SK-N-SH (cell line): ENCODE measurements at regions not wholly inside any gene's neighbourhood (a gene's known extent, or its start where the extent isn't known, plus 50 kb on each side); places are given as distances from the start of the nearest gene placed in this dataset.
A peak's percentile ranks its signal among the peaks of the same experiment; 100 is the strongest.

ENCODE experiments used
- CTCF ChIA-PET: fragments of 300-600, 350-600 bp; formaldehyde crosslinking; extraction: SDS; loops from one replicate; lab custom pipeline; 2021; lab: Yijun Ruan, JAX
- POLR2A ChIA-PET: fragments of 350-600 bp; sonication (Branson Sonifier 250); formaldehyde crosslinking; extraction: SDS; loops from one replicate; lab custom pipeline; 2020; ENCODE audit warnings: antibody characterized with exemption, inconsistent platforms; lab: Yijun Ruan, JAX
- DNase-seq: peaks from one replicate; pipeline ENCODE4 v3.0.0; 2012
- H2AFZ ChIP-seq: fragments of 200-600 bp; sonication (generic); 2 replicates; pipeline ENCODE4 v1.8.1; 2016; ENCODE audit warnings: antibody characterized with exemption, mild to moderate bottlenecking, low read depth
- H3F3A ChIP-seq: fragments of 200-600 bp; sonication (generic); replicated peaks from 2 replicates; pipeline ENCODE3; 2016; ENCODE audit warnings: antibody characterized with exemption, mild to moderate bottlenecking; ENCODE audit not compliant: insufficient read depth
- H3K27ac ChIP-seq, 2 experiments: fragments of 200-500 bp in 1 of 2; fragments of 200-600 bp in 1 of 2; sonication (Bioruptor generic) in 1 of 2; sonication (generic), shearing (Covaris generic) in 1 of 2; 2 replicates each; pipeline versions ENCODE4 v1.5.1 to v1.6.1; 2014 to 2016; ENCODE audit warnings: low read depth in 2 of 2, inconsistent platforms in 1 of 2, low read length in 1 of 2, mild to moderate bottlenecking in 1 of 2, mixed read lengths in 1 of 2
- H3K27me3 ChIP-seq: fragments of 200-600 bp; sonication (generic), shearing (Covaris generic); 2 replicates; pipeline ENCODE4 v1.6.1; 2016; ENCODE audit warnings: mixed run types; ENCODE audit not compliant: insufficient read depth
- H3K36me3 ChIP-seq, 2 experiments: fragments of 200-500 bp in 1 of 2; fragments of 200-600 bp in 1 of 2; sonication (Bioruptor generic) in 1 of 2; sonication (generic) in 1 of 2; replicated peaks in 1 of 2; 2 replicates each; pipeline versions ENCODE3 to v1.5.1; 2014 to 2016; ENCODE audit warnings: low read length in 1 of 2, mild to moderate bottlenecking in 1 of 2; ENCODE audit not compliant: insufficient read depth in 2 of 2, control insufficient read depth in 1 of 2
- H3K4me1 ChIP-seq, 2 experiments: fragments of 200-500 bp in 1 of 2; fragments of 200-600 bp in 1 of 2; sonication (Bioruptor generic) in 1 of 2; sonication (generic), shearing (Covaris generic) in 1 of 2; 2 replicates each; pipeline versions ENCODE4 v1.5.1 to v1.6.1; 2014 to 2016; ENCODE audit warnings: low read depth in 1 of 2, low read length in 1 of 2, mixed run types in 1 of 2; ENCODE audit not compliant: insufficient read depth in 2 of 2, control insufficient read depth in 1 of 2
- H3K4me2 ChIP-seq: fragments of 200-600 bp; sonication (generic), shearing (Covaris generic); 2 replicates; pipeline ENCODE4 v1.6.1; 2017; ENCODE audit warnings: mixed run types
- H3K4me3 ChIP-seq, 2 experiments: fragments of 200-500 bp in 1 of 2; fragments of 200-600 bp in 1 of 2; sonication (Bioruptor generic) in 1 of 2; sonication (generic), shearing (Covaris generic) in 1 of 2; 2 replicates each; pipeline versions ENCODE4 v1.5.1 to v1.8.1; 2014 to 2016; ENCODE audit warnings: low read depth in 2 of 2, inconsistent platforms in 1 of 2, low read length in 1 of 2, mild to moderate bottlenecking in 1 of 2, mixed read lengths in 1 of 2, moderate library complexity in 1 of 2
- H3K79me2 ChIP-seq: fragments of 200-600 bp; sonication (generic); 2 replicates; pipeline ENCODE4 v1.8.1; 2017; ENCODE audit warnings: mild to moderate bottlenecking; ENCODE audit not compliant: insufficient read depth
- H3K9ac ChIP-seq: fragments of 200-600 bp; sonication (generic); 2 replicates; pipeline ENCODE4 v1.6.1; 2017; ENCODE audit warnings: mixed run types
- H3K9me2 ChIP-seq: fragments of 200-600 bp; sonication (generic); 2 replicates; pipeline ENCODE4 v1.6.1; 2017; ENCODE audit warnings: mixed run types
- H3K9me3 ChIP-seq: fragments of 200-600 bp; sonication (generic); 2 replicates; pipeline ENCODE4 v1.6.1; 2017; ENCODE audit warnings: mixed run types, mild to moderate bottlenecking, moderate library complexity
- H4K20me1 ChIP-seq: fragments of 200-600 bp; sonication (generic); 2 replicates; pipeline ENCODE4 v1.6.1; 2017; ENCODE audit warnings: mild to moderate bottlenecking, mixed run types; ENCODE audit not compliant: insufficient read depth
- CTCF ChIP-seq: fragments of 200-600 bp; sonication (generic); IDR thresholded peaks from 2 replicates; pipeline ENCODE4 v1.6.1; 2017; ENCODE audit warnings: antibody characterized with exemption, mild to moderate bottlenecking, moderate library complexity
- ELF1 ChIP-seq: IDR thresholded peaks from 2 replicates; pipeline ENCODE4 v1.4.0; 2012
- EP300 ChIP-seq, 2 experiments: IDR thresholded peaks; 2 replicates each; pipeline versions ENCODE4 v1.4.0 to v1.6.1; 2012; ENCODE audit warnings: borderline replicate concordance in 1 of 2, low read depth in 1 of 2, low read length in 1 of 2
- FOXJ3 ChIP-seq: sonication (generic); formaldehyde crosslinking; IDR thresholded peaks from 2 replicates; pipeline ENCODE4 v1.5.1; 2020; ENCODE audit warnings: mild to moderate bottlenecking, missing genetic modification reagents
- JUND ChIP-seq: IDR thresholded peaks from 2 replicates; pipeline ENCODE4 v1.4.0; 2012
- MEF2A ChIP-seq: IDR thresholded peaks from 2 replicates; pipeline ENCODE4 v1.4.0; 2012; ENCODE audit warnings: low read depth, borderline replicate concordance
- NFIC ChIP-seq: IDR thresholded peaks from 2 replicates; pipeline ENCODE4 v1.4.0; 2012; ENCODE audit warnings: borderline replicate concordance
- NRF1 ChIP-seq: IDR thresholded peaks from 2 replicates; pipeline ENCODE4 v1.6.1; 2012; ENCODE audit warnings: low read depth, mild to moderate bottlenecking, low read length
- PBX3 ChIP-seq: IDR thresholded peaks from 2 replicates; pipeline ENCODE4; 2012
- RAD21 ChIP-seq: IDR thresholded peaks from 2 replicates; pipeline ENCODE4 v1.6.1; 2012; ENCODE audit warnings: mild to moderate bottlenecking, low read length
- RCOR1 ChIP-seq: fragments of 150-350 bp; IDR thresholded peaks from 2 replicates; pipeline ENCODE4 v1.6.1; 2017; ENCODE audit warnings: antibody characterized with exemption, low read length
- REST ChIP-seq: IDR thresholded peaks from 2 replicates; pipeline ENCODE4 v1.6.1; 2012; ENCODE audit warnings: mild to moderate bottlenecking, low read depth, low read length, moderate library complexity
- RFX5 ChIP-seq: IDR thresholded peaks from 2 replicates; pipeline ENCODE4 v1.6.1; 2012; ENCODE audit warnings: mild to moderate bottlenecking, improper control_type of control experiment, low read length
- RXRA ChIP-seq: IDR thresholded peaks from 2 replicates; pipeline ENCODE4 v1.4.0; 2012; ENCODE audit warnings: low read depth, mild to moderate bottlenecking, borderline replicate concordance
- SMC3 ChIP-seq: IDR thresholded peaks from 2 replicates; pipeline ENCODE4 v1.6.1; 2012; ENCODE audit warnings: low read depth, low read length, improper control_type of control experiment
- TAF1 ChIP-seq: IDR thresholded peaks from 2 replicates; pipeline ENCODE4 v1.6.1; 2012; ENCODE audit warnings: low read depth, mild to moderate bottlenecking, low read length, moderate library complexity, borderline replicate concordance
- ZBTB33 ChIP-seq: IDR thresholded peaks from 2 replicates; pipeline ENCODE4 v1.4.0; 2012; ENCODE audit warnings: low read depth, borderline replicate concordance
- WGBS: methylation state at CpG from one replicate; pipeline ENCODE4 v1.1.6; 2017; ENCODE audit warnings: low lambda C conversion rate; 5-methylcytosine and 5-hydroxymethylcytosine counted together

GRCh38 chr3:13192471-13193213 lies 119.4 kb upstream of the IQSEC1 start:
- Histone ChIP-seq H3K79me2 (no peaks in the 10 kb centered on the region), H3K4me3 (no peak overlapping the region), H3K9ac (no peak overlapping the region), H3K36me3 (no peaks in the 10 kb centered on the region), H2AFZ (no peak overlapping the region), H3K27me3 (no peaks in the 10 kb centered on the region), H3K9me3 (no peaks in the 10 kb centered on the region), H3K4me1 (peaks cover 0 to 19% of the 10 kb centered on the region in 2 experiments; a peak in 1 of 4 replicates), H3K4me2 (no peak overlapping the region), H3K9me2 (no peaks in the 10 kb centered on the region), H3K27ac (no peak overlapping the region), H4K20me1 (no peaks in the 10 kb centered on the region), H3F3A (no peaks in the 10 kb centered on the region)
- POLR2A ChIA-PET: no interaction called here
- CTCF ChIA-PET: interaction anchor here (0.7 to 3.1 kb wide), 17 partner anchors 9 to 455 kb away, joined by 3 to 25 read pairs (median 6); no protein-coding TSS in a partner anchor
- 75% methylated on average over 11 of the region's 16 CpGs for WGBS
- DNase-seq: peak; percentile 80
- no peak for TF ChIP-seq RCOR1
- no peak for TF ChIP-seq ZBTB33
- TF ChIP-seq PBX3: no peak
- TF ChIP-seq MEF2A: no peak
- TF ChIP-seq RAD21: peak; percentile 39
- no peak for TF ChIP-seq EP300 (IDR thresholded peaks at IDR 0.05; ENCODE audit: borderline replicate concordance in 1 of 2, low read depth in 1 of 2, low read length in 1 of 2)
- no peak for TF ChIP-seq TAF1
- TF ChIP-seq RXRA: no peak
- TF ChIP-seq REST: no peak
- TF ChIP-seq CTCF: peak; percentile 47
- no peak for TF ChIP-seq NRF1
- TF ChIP-seq RFX5: no peak
- peak; percentile 10; the same call in 1 of the 2 replicates for TF ChIP-seq SMC3
- TF ChIP-seq ELF1: no peak
- TF ChIP-seq FOXJ3: no peak
- no peak for TF ChIP-seq JUND
- no peak for TF ChIP-seq NFIC
